ENCODE measurements at regions not wholly inside any gene's neighbourhood (a gene's known extent, or its start where the extent isn't known, plus 50 kb on each side); places are given as distances from the start of the nearest gene placed in this dataset.
A peak's percentile ranks its signal among the peaks of the same experiment; 100 is the strongest.

- no peak overlapping the region for H3K4me2 ChIP-seq
- no peak overlapping the region for H3K4me3 ChIP-seq
- no peaks in the 10 kb centered on the region for H4K20me1 ChIP-seq (ENCODE audit: insufficient read depth, poor library complexity, severe bottlenecking)
- H2AFZ ChIP-seq, result no peak overlapping the region
- H3K9me3 ChIP-seq (ENCODE audit: low read depth), result no peaks in the 10 kb centered on the region
- H3K27me3 ChIP-seq, result no peaks in the 10 kb centered on the region
- H3K27ac ChIP-seq, result no peak overlapping the region
- no peaks in the 10 kb centered on the region for H3K9me2 ChIP-seq (replicated peaks; ENCODE audit: insufficient read depth)
- no peaks in the 10 kb centered on the region for H3K79me2 ChIP-seq
- DNase-seq (ENCODE audit: low spot score), result no peak
- H3K4me1 ChIP-seq (ENCODE audit: insufficient read depth), result no peaks in the 10 kb centered on the region
- no peaks in the 10 kb centered on the region for H3K36me3 ChIP-seq (replicated peaks; ENCODE audit: insufficient read depth, low read depth)
- TF ChIP-seq CTCF (IDR thresholded peaks at IDR 0.05; ENCODE audit: poor library complexity) (no peak), EZH2phosphoT487 (IDR thresholded peaks at IDR 0.05; ENCODE audit: low read depth, severe bottlenecking, unreplicated experiment) (no peak), EZH2 (IDR thresholded peaks at IDR 0.05; ENCODE audit: borderline replicate concordance) (no peak)
Measured at GRCh38 chrX:33465137-33465536, 253.8 kb upstream of the DMD start.

- WGBS (ENCODE audit: low lambda C conversion rate, missing lambda C conversion rate), result 100% methylated on average over 2 of the region's 2 CpGs
- DNase-seq (ENCODE audit: low spot score), result no peak
- no peaks in the 10 kb centered on the region for H3K9me3 ChIP-seq (ENCODE audit: low read depth)
- no peak overlapping the region for H3K27ac ChIP-seq
- H3K79me2 ChIP-seq, result no peaks in the 10 kb centered on the region
- H3K4me3 ChIP-seq, result no peak overlapping the region
- no peaks in the 10 kb centered on the region for H3K27me3 ChIP-seq
- no peak for TF ChIP-seq EZH2 (IDR thresholded peaks at IDR 0.05; ENCODE audit: borderline replicate concordance)
- H3K4me1 ChIP-seq (ENCODE audit: insufficient read depth), result no peaks in the 10 kb centered on the region
- H3K4me2 ChIP-seq, result no peak overlapping the region
- H4K20me1 ChIP-seq (ENCODE audit: insufficient read depth, poor library complexity, severe bottlenecking), result no peaks in the 10 kb centered on the region
- no peak overlapping the region for H2AFZ ChIP-seq
- no peaks in the 10 kb centered on the region for H3K36me3 ChIP-seq (replicated peaks; ENCODE audit: insufficient read depth, low read depth)
- H3K9me2 ChIP-seq (replicated peaks; ENCODE audit: insufficient read depth), result no peaks in the 10 kb centered on the region
Measured at GRCh38 chrX:33457102-33457501, 245.8 kb upstream of the DMD start.

- Histone ChIP-seq H3K79me2 (no peaks in the 10 kb centered on the region), H3K27me3 (no peaks in the 10 kb centered on the region), H3K4me3 (no peak overlapping the region), H3K36me3 (replicated peaks; ENCODE audit: insufficient read depth, low read depth) (no peaks in the 10 kb centered on the region), H4K20me1 (ENCODE audit: insufficient read depth, poor library complexity, severe bottlenecking) (no peaks in the 10 kb centered on the region), H3K9me2 (replicated peaks; ENCODE audit: insufficient read depth) (no peaks in the 10 kb centered on the region), H3K9me3 (ENCODE audit: low read depth) (no peaks in the 10 kb centered on the region), H3K4me2 (no peak overlapping the region), H3K4me1 (ENCODE audit: insufficient read depth) (no peaks in the 10 kb centered on the region), H3K27ac (no peak overlapping the region), H2AFZ (no peak overlapping the region)
- TF ChIP-seq EZH2 (IDR thresholded peaks at IDR 0.05; ENCODE audit: borderline replicate concordance) (no peak), CTCF (IDR thresholded peaks at IDR 0.05; ENCODE audit: poor library complexity) (no peak), EZH2phosphoT487 (IDR thresholded peaks at IDR 0.05; ENCODE audit: low read depth, severe bottlenecking, unreplicated experiment) (no peak)
- DNase-seq (ENCODE audit: low spot score), result no peak
- 86% methylated on average over 3 of the region's 3 CpGs for WGBS (ENCODE audit: low lambda C conversion rate, missing lambda C conversion rate)
Measured at GRCh38 chrX:33447285-33447684, 235.9 kb upstream of the DMD start.

GRCh38 chrX:33434256-33435092, 223.1 kb upstream of the DMD start:
- peak; percentile 84 for DNase-seq (ENCODE audit: low spot score)
- H4K20me1 ChIP-seq (ENCODE audit: insufficient read depth, poor library complexity, severe bottlenecking), result no peaks in the 10 kb centered on the region
- H3K9me2 ChIP-seq (replicated peaks; ENCODE audit: insufficient read depth), result no peaks in the 10 kb centered on the region
- TF ChIP-seq CTCF (IDR thresholded peaks at IDR 0.05; ENCODE audit: poor library complexity) (peak; percentile 92), EZH2phosphoT487 (IDR thresholded peaks at IDR 0.05; ENCODE audit: low read depth, severe bottlenecking, unreplicated experiment) (no peak)
- WGBS (ENCODE audit: low lambda C conversion rate, missing lambda C conversion rate), result 40% methylated on average over 11 of the region's 11 CpGs
- H3K4me3 ChIP-seq, result no peak overlapping the region
- no peaks in the 10 kb centered on the region for H3K79me2 ChIP-seq
- no peak overlapping the region for H3K4me2 ChIP-seq
- no peaks in the 10 kb centered on the region for H3K4me1 ChIP-seq (ENCODE audit: insufficient read depth)
- H3K27ac ChIP-seq, result no peak overlapping the region
- no peaks in the 10 kb centered on the region for H3K36me3 ChIP-seq (replicated peaks; ENCODE audit: insufficient read depth, low read depth)
- H3K27me3 ChIP-seq, result no peaks in the 10 kb centered on the region
- no peaks in the 10 kb centered on the region for H3K9me3 ChIP-seq (ENCODE audit: low read depth)
- peak overlapping the region; percentile 16 for H2AFZ ChIP-seq

All from hepatocyte (in vitro differentiated cells).